Breast epithelium (tissue), 3 donors: ENCODE measurements at regions not wholly inside any gene's neighbourhood (a gene's known extent, or its start where the extent isn't known, plus 50 kb on each side); places are given as distances from the start of the nearest gene placed in this dataset.

Source experiments
- CTCF ChIP-seq, 3 donors: fragments of 450-650 bp; IDR thresholded peaks; one replicate each; pipeline ENCODE4 v1.5.1; 2016 to 2017; ENCODE audit warnings: antibody characterized with exemption in 3 of 3, mild to moderate bottlenecking in 3 of 3, moderate library complexity in 3 of 3
- POLR2A ChIP-seq: fragments of 450-650 bp; IDR thresholded peaks from one replicate; pipeline ENCODE4 v1.6.1; 2016; ENCODE audit warnings: antibody characterized with exemption, mild to moderate bottlenecking, moderate library complexity

- TF ChIP-seq CTCF (IDR thresholded peaks at IDR 0.05) = no peak
- no peak for TF ChIP-seq POLR2A
Measured at GRCh38 chr10:6706725-6707124, 126.6 kb upstream of the PRKCQ start.
